Right lobe of liver (tissue), 4 donors: ENCODE measurements at regions not wholly inside any gene's neighbourhood (a gene's known extent, or its start where the extent isn't known, plus 50 kb on each side); places are given as distances from the start of the nearest gene placed in this dataset.

Experiments
- POLR2A ChIP-seq: fragments of 450-650 bp; IDR thresholded peaks from one replicate; pipeline ENCODE4 v1.6.1; 2017; ENCODE audit warnings: antibody characterized with exemption, mild to moderate bottlenecking
- TF ChIP-seq, protein P1 (sequence below), 4 donors: fragments of 200-600 bp in 3 of 4; fragments of 450-650 bp in 1 of 4; IDR thresholded peaks; one replicate each; pipeline versions ENCODE4 v1.5.1 to v1.8.0; 2016 to 2022; ENCODE audit warnings: antibody characterized with exemption in 4 of 4, mild to moderate bottlenecking in 2 of 4
- donor health status: DM: no; HTN: no; CAD: no.
- donor health status: DM: no; HTN: no; CAD: no.
- donor health status: DM: no; HTN: yes; CAD: no.

DNA sequence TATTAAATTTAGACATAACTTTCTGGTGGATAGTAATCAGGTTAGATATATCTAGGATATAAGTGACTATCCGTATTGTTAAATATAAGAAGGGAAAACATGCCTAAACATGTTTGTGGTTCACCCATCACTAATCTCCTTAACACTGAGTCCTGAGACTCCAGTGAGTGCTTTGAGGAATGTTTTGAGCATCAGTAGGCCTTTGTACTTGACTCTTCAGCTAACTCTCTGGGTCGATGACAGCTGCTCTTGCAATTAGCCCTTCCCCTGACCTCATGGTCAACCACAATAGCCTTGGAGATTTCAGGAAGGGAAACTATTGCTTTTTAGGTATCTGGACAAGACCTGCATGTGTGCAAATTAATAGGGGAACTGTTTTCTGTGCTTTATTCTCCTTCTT, 716.8 kb downstream of the EPHA4 start:
- TF ChIP-seq, protein P1, sequence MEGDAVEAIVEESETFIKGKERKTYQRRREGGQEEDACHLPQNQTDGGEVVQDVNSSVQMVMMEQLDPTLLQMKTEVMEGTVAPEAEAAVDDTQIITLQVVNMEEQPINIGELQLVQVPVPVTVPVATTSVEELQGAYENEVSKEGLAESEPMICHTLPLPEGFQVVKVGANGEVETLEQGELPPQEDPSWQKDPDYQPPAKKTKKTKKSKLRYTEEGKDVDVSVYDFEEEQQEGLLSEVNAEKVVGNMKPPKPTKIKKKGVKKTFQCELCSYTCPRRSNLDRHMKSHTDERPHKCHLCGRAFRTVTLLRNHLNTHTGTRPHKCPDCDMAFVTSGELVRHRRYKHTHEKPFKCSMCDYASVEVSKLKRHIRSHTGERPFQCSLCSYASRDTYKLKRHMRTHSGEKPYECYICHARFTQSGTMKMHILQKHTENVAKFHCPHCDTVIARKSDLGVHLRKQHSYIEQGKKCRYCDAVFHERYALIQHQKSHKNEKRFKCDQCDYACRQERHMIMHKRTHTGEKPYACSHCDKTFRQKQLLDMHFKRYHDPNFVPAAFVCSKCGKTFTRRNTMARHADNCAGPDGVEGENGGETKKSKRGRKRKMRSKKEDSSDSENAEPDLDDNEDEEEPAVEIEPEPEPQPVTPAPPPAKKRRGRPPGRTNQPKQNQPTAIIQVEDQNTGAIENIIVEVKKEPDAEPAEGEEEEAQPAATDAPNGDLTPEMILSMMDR (IDR thresholded peaks at IDR 0.05): no peak
- no peak for TF ChIP-seq POLR2A
